ENCODE measurements at regions not wholly inside any gene's neighbourhood (a gene's known extent, or its start where the extent isn't known, plus 50 kb on each side); places are given as distances from the start of the nearest gene placed in this dataset.

DNA sequence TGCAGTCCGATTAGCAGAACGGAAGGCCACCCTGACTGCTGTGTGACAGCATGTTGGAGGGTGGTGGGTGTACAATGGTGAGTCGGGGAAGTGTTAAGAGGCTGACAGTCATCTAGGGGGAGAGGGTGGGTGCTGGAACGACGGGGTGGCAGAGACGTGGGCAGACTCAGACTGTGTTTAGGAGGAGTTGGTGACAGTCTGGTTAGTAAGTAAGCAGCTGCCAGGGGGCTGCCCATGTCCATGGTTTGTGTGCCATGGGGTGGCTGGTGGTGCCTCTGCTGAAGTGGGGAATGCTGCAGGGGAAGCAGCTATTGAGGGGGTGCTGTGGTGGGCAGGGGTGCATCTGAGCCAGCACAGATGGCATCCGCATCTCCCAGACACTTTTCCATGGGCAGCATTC is 51.3 kb upstream of the BOD1 start:
- TF ChIP-seq POLR2A (IDR thresholded peaks at IDR 0.05; ENCODE audit: low read depth, low read length) = no peak
- DNase-seq (ENCODE audit: insufficient read length, low spot score) (no peak), FAIRE-seq (no peak)

DNA sequence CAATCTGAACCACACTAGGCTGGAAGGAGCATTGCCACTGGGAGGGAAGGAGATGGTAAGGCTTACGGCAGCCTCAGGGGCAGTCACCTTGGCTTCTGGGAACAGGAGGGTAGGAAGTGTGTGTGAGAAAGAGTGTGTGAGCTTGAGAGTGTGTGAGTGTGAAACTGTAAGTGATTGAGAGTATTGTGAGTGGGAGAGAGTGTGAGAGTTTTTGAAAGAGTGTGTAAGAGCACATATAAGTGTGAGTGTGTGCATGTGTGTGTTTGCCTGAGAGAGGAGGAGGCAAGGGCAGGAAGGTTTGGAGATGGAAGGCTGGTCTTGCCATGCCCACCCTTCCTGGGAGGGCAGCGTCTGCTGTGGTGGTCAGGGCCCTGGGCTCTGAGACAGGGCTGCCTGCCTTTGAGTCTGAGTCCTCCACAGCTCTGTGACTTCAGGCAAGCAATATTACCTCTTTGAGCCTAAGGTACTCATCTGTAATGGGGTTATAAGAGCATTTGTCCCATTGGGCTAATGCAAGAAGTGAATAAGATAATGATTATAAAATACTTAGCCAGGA is 51.9 kb upstream of the BOD1 start:
- TF ChIP-seq POLR2A (IDR thresholded peaks at IDR 0.05; ENCODE audit: low read depth, low read length) = no peak
- no peak for DNase-seq (ENCODE audit: insufficient read length, low spot score)
- no peak for FAIRE-seq

DNA sequence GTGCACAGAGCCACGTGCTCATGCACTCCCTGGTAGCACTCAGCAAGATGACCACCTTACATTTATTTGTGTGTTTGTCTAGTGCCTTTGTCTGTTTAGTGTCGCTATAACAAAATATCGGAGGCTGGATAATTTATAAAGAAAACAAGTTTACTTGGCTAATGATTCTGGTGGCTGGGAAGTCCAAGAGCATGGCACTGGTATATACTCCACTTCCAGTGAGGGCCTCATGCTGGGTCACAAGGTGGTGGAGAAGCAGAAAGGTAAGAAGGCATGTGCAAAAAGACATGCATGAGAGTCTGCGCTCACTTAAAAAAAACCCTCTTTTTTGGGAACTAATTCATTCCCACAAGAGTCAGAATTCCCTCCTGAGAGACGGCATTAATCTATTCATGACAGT is 52.5 kb upstream of the BOD1 start:
- TF ChIP-seq POLR2A (IDR thresholded peaks at IDR 0.05; ENCODE audit: low read depth, low read length) = no peak
- DNase-seq (ENCODE audit: insufficient read length, low spot score) (no peak), FAIRE-seq (no peak)

DNA sequence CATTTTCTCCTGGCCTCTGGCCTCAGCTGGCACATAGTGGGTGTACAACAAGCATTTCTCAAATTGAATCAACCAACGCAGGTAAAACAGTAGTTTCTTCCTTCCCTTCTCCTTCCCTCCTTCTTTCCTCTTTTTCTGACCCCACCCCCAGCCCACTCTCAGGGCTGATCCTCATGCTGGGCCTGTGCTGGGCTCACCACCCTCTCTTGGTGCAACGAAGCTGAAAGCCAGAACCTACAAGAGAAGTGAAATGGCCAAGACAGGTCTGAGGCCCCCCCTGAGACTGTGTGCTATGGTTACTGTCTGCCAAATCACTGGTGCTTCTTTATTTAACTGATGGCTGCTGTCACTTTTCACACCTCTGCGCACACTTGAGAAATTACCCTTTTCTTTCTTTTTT is 53.0 kb upstream of the BOD1 start:
- FAIRE-seq = no peak
- no peak for TF ChIP-seq POLR2A (IDR thresholded peaks at IDR 0.05; ENCODE audit: low read depth, low read length)
- no peak for DNase-seq (ENCODE audit: insufficient read length, low spot score)

DNA sequence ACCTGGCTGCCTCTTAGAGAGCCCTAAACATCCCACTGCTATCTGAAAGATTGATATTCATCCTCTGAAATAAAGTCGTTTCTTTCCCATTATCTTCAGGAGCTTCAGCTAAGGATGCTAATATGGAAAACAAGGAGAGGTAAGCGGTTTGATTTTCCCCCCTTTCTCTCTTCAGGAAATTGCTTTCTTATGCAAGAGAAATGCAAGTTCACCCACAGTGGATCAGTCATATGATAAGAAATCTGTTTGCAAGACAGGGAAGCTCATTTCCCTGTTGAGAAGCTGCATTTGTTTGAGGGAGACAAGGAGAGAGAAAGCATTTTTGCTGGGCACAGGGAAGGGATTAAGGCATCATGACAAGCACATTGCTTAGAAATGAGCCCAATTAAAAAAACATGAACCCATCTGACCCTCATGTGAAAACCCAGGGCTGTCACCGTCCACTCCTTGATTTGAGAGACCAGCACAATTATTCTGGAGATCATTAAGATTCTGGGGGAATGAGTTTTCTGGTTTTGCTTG is 53.7 kb upstream of the BOD1 start:
- no peak for DNase-seq (ENCODE audit: insufficient read length, low spot score)
- no peak for FAIRE-seq

DNA sequence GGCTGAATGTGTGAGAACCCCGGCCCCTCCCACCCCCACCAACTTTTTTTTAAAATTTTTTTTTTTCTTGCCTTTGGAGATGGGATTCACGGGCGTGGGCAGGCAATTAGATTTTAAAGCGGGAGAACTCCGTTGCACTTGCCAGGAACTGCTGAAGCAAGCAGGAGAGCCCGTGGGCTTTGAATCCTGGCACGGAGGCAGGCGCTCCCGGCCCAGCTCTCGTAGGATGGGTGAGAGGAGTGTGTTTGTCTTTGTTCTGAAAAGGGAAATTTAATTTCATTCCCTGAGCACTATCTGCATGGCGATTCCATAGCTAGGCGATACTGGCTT is 54.3 kb upstream of the BOD1 start:
- DNase-seq (ENCODE audit: insufficient read length, low spot score) = no peak
- FAIRE-seq = no peak
- no peak for TF ChIP-seq POLR2A (IDR thresholded peaks at IDR 0.05; ENCODE audit: low read depth, low read length)

More for the DNA sequence above, 53.7 kb upstream of the BOD1 start:
- TF ChIP-seq POLR2A (IDR thresholded peaks at IDR 0.05; ENCODE audit: low read depth, low read length) = no peak

DNA sequence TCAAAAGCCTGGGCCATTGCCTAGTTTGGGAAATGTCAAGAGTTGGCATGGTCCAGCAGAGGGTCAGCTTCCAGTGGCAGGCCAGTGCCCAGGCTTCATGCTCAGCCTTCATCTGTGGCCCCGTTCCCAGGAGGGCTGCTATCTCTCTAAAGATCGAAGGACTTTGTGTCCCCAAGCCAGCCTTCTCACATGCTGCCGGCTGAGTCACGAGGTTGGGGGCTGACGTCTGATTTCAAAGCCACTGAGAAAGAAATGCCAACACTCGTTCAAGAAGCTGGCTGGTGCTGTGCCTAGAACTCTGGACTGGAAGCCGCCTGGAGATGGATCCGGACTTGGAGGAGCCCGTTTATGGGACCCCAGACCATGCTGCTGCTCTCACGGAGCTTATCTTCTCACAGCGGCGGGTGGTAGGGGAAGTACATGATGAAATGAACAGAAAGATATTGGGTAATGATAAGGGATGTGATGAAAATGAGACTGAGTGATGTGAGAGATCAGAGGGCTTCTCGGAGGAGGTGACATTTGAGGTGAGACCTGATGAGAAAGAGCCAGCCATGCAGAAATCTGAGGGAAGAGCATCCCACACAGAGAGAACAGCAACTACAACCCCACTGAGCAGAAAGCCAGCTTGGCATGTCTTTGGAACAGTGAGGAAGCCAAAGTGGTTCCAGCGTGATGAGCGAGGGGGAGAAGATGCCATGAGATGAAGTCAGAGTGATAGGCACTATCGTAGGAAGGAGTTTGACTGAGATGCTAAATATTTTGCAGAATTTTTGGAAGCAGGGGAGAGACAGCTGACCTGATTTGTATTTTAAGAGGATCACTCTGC is 54.9 kb upstream of the BOD1 start:
- DNase-seq (ENCODE audit: insufficient read length, low spot score) = no peak
- TF ChIP-seq POLR2A (IDR thresholded peaks at IDR 0.05; ENCODE audit: low read depth, low read length) = no peak
- no peak for FAIRE-seq

DNA sequence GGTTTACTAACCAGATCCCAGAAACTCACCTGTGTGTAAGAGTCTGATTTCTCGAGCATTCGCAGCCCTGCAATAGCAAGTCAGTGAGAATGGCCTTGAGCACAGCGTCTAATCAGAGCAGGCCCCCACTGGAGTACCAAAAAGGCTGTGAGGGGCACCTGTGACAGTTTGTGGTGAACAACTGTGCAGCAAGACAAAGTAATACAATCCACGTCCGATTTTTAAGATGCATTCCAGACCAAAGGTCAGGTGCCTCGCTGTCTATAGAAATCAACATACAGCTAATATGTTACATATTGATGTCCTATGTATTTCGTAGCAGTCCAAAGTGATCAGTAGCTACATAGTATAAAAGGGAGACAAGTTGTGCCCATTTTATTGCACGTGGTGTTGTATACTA is 55.7 kb upstream of the BOD1 start:
- DNase-seq (ENCODE audit: insufficient read length, low spot score) = no peak
- TF ChIP-seq POLR2A (IDR thresholded peaks at IDR 0.05; ENCODE audit: low read depth, low read length) = no peak
- FAIRE-seq = no peak

DNA sequence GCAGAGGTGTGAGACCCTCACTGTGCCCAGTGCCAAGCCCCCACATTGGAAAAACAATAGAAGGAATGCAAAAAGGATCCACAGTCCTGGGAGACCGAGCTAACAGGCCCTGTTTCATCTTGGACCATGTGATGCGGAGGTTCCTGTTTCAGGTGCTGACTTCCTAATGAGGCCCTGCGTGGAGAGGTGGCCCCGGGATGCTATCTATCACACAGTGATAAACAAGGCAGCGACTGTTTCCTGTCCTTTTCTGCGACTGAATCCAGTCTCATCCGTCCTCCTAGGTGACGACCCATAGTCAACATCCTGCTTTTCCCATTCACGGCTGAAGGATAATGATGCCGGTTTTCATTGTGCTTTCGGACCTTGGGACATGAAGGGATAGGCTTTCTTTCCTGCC is 56.4 kb upstream of the BOD1 start:
- no peak for TF ChIP-seq POLR2A (IDR thresholded peaks at IDR 0.05; ENCODE audit: low read depth, low read length)
- no peak for DNase-seq (ENCODE audit: insufficient read length, low spot score)
- no peak for FAIRE-seq

DNA sequence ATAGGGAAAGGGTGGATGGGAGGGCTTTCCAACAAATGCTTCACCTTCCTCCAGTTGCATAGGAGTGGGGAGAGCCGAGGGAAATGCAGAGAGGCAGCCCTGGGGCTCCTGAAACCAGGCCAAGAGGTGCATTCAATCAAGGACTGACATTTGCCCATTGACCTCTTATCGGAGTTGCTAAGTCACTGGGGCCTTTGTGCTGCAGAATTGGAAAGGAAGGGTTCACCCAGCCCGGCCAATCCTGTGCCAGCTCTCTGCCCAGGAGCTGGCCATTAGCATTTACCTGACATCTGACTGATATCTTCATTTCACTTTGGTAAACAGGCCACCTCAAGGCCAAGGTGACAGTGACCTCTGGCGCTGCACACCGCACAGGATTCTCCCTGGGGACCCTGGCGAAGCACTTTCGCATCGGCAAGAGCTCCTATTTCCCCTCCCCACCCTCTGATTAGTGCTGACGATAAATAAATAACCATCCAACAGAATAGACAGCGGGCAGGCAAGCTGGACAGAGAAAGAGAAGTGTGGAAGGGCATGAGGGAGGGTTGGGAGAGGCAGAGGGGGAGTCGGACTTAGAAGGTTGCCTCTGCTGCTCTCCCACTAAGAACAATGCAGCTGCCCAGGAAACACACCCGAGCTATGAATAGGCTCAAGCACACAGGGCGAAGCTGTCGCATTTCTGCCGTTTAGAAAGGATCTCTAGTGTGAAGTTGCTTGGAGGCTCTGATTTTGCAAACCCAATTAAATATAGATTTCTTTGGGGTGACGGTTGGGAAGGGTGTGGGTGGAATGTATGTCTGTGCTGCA is 57.0 kb upstream of the BOD1 start:
- DNase-seq (ENCODE audit: insufficient read length, low spot score) (no peak), FAIRE-seq (no peak)
- TF ChIP-seq POLR2A (IDR thresholded peaks at IDR 0.05; ENCODE audit: low read depth, low read length) = no peak

DNA sequence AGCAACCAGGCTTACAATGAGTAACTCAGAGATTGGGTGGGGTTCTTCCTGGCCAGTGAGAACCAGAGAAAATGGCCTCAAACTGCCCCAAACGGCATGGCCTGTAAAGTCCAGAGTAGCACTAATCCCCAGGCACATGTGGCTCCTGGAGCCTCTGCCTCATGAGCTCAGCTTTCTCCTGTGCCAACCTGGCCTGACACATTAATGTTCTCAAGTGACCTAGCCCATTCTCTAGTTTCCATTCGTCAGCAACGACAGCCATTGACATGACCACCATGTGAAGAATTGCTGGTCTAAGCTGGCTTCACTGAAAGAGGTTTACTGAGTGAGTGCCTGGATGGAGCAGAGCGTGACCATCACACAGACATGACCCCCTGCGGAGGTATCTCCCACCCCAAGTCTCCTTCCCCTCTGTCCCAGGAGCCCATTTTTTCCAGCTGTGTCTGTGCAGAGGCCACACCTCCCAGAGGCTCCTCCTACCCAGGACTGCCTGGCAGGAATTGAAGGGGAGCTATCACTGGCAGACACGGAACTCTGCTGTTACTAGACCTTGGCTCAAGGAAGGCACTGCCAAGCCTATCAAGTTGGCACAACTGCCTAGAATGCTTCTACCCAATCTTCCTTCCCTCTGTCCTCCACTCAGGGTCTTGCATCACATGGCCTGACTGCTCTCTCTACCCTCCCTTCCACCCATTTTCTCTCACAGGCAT is 59.0 kb upstream of the BOD1 start:
- no peak for TF ChIP-seq POLR2A (IDR thresholded peaks at IDR 0.05; ENCODE audit: low read depth, low read length)
- no peak for DNase-seq (ENCODE audit: insufficient read length, low spot score)
- FAIRE-seq = no peak

DNA sequence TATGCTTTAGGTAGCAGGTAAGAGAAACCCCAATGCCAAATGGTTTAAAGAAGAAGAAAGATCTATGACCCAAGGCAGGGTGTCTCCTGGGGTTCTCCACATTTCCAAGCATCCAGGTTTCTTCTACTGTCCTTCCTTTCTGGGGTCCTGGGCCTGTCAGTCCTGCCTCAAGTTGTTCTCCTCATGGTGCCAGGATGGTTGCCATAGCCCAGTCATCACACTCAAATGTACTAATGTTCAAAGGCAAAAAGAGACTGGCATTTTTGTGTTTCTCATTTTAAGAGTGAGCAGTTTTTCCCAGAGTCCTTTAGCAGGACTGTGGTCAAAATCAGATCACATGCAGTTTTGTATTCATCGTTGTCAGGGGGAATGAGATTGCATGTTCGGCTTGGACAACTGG is 59.9 kb upstream of the BOD1 start:
- FAIRE-seq = no peak
- no peak for TF ChIP-seq POLR2A (IDR thresholded peaks at IDR 0.05; ENCODE audit: low read depth, low read length)
- no peak for DNase-seq (ENCODE audit: insufficient read length, low spot score)

DNA sequence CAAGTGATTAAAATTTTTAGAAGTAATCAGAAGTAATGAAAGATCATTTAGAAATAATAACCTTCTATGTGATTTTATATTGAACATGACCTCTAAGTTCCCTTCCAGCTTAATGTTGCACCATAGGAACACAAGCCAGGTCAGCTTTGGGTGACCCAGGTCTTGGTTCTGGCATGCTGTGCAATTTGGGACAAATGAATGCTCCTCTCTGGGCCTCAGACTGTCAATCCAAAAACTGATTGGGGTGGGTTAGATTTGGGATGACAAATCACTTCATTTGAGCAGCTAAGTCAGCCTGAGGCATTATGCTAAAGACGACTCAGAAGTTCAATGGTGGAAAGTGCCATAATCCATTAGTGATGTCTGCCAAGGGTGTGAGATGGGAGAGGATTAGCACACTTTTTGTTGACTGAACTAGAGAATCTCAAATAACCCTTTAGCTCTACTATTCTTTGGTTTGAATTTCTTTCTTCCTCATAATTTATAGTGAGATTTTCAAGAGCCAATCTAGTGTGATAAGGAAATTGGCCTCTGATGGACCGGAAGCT is 60.7 kb upstream of the BOD1 start:
- FAIRE-seq = no peak
- no peak for DNase-seq (ENCODE audit: insufficient read length, low spot score)
- no peak for TF ChIP-seq POLR2A (IDR thresholded peaks at IDR 0.05; ENCODE audit: low read depth, low read length)
